IMR-90 (cell line): ENCODE measurements at regions not wholly inside any gene's neighbourhood (a gene's known extent, or its start where the extent isn't known, plus 50 kb on each side); places are given as distances from the start of the nearest gene placed in this dataset.

Experiments used
- BHLHE40 ChIP-seq: fragments of 150-350 bp; IDR thresholded peaks from 2 replicates; pipeline ENCODE4 v1.6.1; 2016; ENCODE audit warnings: mild to moderate bottlenecking, low read depth, low read length
- CEBPB ChIP-seq: IDR thresholded peaks from 2 replicates; pipeline ENCODE4 v1.6.1; 2012; ENCODE audit warnings: low read depth, low read length, improper control_type of control experiment
- CHD1 ChIP-seq: IDR thresholded peaks from 2 replicates; pipeline ENCODE4 v1.6.1; 2012; ENCODE audit warnings: low read depth, low read length, improper control_type of control experiment
- CTCF ChIP-seq: conservative IDR thresholded peaks from 2 replicates; pipeline ENCODE4 v1.5.1; 2012; ENCODE audit warnings: mild to moderate bottlenecking, low read depth, low read length, improper control_type of control experiment
- ELK1 ChIP-seq: fragments of 150-350 bp; IDR thresholded peaks from 2 replicates; pipeline ENCODE4 v1.6.1; 2016; ENCODE audit warnings: low read depth, mild to moderate bottlenecking, low read length, moderate library complexity, borderline replicate concordance
- MAFK ChIP-seq: IDR thresholded peaks from 2 replicates; pipeline ENCODE4 v1.6.1; 2012; ENCODE audit warnings: low read depth, low read length, improper control_type of control experiment
- MAZ ChIP-seq: IDR thresholded peaks from 2 replicates; pipeline ENCODE4 v1.6.1; 2012; ENCODE audit warnings: low read depth, mild to moderate bottlenecking, low read length, improper control_type of control experiment, moderate library complexity, borderline replicate concordance
- POLR2A ChIP-seq: IDR thresholded peaks from 2 replicates; pipeline ENCODE4 v1.6.1; 2012; ENCODE audit warnings: mild to moderate bottlenecking, low read depth, low read length
- RAD21 ChIP-seq: IDR thresholded peaks from 2 replicates; pipeline ENCODE4 v1.6.1; 2012; ENCODE audit warnings: low read length, improper control_type of control experiment
- RCOR1 ChIP-seq: IDR thresholded peaks from 2 replicates; pipeline ENCODE4 v1.6.1; 2012; ENCODE audit warnings: mild to moderate bottlenecking, low read length, improper control_type of control experiment; ENCODE audit not compliant: insufficient replicate concordance
- RFX5 ChIP-seq: IDR thresholded peaks from 2 replicates; pipeline ENCODE4 v1.8.0; 2012; ENCODE audit warnings: low read depth, mild to moderate bottlenecking, low read length, moderate library complexity
- SMC3 ChIP-seq: fragments of 150-350 bp; IDR thresholded peaks from 2 replicates; pipeline ENCODE4 v1.6.1; 2016; ENCODE audit warnings: low read depth, mild to moderate bottlenecking, antibody characterized with exemption, low read length, moderate library complexity
- USF2 ChIP-seq: fragments of 150-350 bp; IDR thresholded peaks from 2 replicates; pipeline ENCODE4 v1.6.1; 2017; ENCODE audit warnings: mild to moderate bottlenecking, antibody characterized with exemption, low read length, low read depth

- TF ChIP-seq MAFK (no peak), SMC3 (no peak), RAD21 (no peak), POLR2A (no peak), CTCF (no peak), USF2 (no peak), CEBPB (no peak), RFX5 (no peak), RCOR1 (no peak), MAZ (no peak), BHLHE40 (no peak), CHD1 (no peak), ELK1 (no peak)
These were observed 878.5 kb downstream of the UQCRFS1 start for GRCh38 chr19:28334419-28334818.
